ENCODE measurements at regions not wholly inside any gene's neighbourhood (a gene's known extent, or its start where the extent isn't known, plus 50 kb on each side); places are given as distances from the start of the nearest gene placed in this dataset.

DNA sequence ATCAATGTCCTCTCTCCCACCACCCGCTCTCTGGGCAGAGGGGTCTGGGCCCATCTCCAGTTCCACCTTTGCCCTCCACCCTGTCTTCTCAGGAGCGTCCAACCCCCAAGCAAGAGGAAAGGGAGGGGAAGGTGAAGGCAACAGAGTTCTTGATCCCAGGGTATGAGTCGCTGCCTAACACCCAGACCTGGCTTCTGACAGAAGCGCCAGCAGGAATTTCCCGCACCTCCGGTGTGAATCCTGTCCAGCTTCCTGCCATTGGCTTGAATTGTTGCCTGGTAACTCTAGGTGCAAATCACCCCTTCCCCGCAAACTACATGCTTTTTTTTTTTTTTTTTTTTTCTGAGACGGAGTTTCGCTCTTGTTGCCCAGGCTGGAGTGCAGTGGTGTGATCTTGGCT lies 84.2 kb upstream of the IER5L start:
- no peak overlapping the region for H3K23ac ChIP-seq (ENCODE audit: insufficient read length)
- H2BK15ac ChIP-seq (ENCODE audit: low read length): 0 out of 2 replicates have a peak overlapping the region, but pooled peaks have one; percentile 72
- peak overlapping the region; percentile 29 for H4K91ac ChIP-seq (replicated peaks; ENCODE audit: insufficient read length, low read length)
- H2AK5ac ChIP-seq (ENCODE audit: low read depth, low read length): no peak overlapping the region
- H2BK120ac ChIP-seq (replicated peaks; ENCODE audit: low read depth, low read length): no peak overlapping the region
- no peak overlapping the region for H2BK5ac ChIP-seq (ENCODE audit: low read depth, low read length)
- 87% methylated on average over 7 of the region's 9 CpGs; no CpG with 5 or more reads in 1 of the 2 experiments for WGBS, 2 experiments (ENCODE audit: extremely low coverage in 1 of 2, insufficient coverage in 1 of 2, insufficient read length in 1 of 2, insufficient replicate concordance in 2 of 2, low coverage in 1 of 2, low lambda C conversion rate in 2 of 2, missing lambda C conversion rate in 1 of 2)
- POLR2A ChIA-PET (ENCODE audit: partially characterized antibody): interaction anchor here (0.7 to 0.8 kb wide), 2 partner anchors 16 to 57 kb away, joined by 3 read pairs; no protein-coding TSS in a partner anchor
- TF ChIP-seq KDM5A (IDR thresholded peaks at IDR 0.05; ENCODE audit: low read length) (no peak), SP2 (IDR thresholded peaks at IDR 0.05; ENCODE audit: low read length) (no peak), POLR2AphosphoS5 (IDR thresholded peaks at IDR 0.05; ENCODE audit: low read depth, low read length) (no peak), JUN (IDR thresholded peaks at IDR 0.05; ENCODE audit: low read depth, low read length) (no peak), TAF1 (IDR thresholded peaks at IDR 0.05; ENCODE audit: low read depth, low read length) (no peak), HDAC2 (IDR thresholded peaks at IDR 0.05; ENCODE audit: borderline replicate concordance in 1 of 2, low read depth in 2 of 2, low read length in 2 of 2) (no peak), BCL11A (IDR thresholded peaks at IDR 0.05; ENCODE audit: low read depth in 2 of 2, low read length in 2 of 2) (no peak), HDAC6 (IDR thresholded peaks at IDR 0.05; ENCODE audit: low read depth, low read length) (no peak), EZH2 (IDR thresholded peaks at IDR 0.05; ENCODE audit: low read depth, low read length, severe bottlenecking) (no peak)
- TF ChIP-seq, protein P1, sequence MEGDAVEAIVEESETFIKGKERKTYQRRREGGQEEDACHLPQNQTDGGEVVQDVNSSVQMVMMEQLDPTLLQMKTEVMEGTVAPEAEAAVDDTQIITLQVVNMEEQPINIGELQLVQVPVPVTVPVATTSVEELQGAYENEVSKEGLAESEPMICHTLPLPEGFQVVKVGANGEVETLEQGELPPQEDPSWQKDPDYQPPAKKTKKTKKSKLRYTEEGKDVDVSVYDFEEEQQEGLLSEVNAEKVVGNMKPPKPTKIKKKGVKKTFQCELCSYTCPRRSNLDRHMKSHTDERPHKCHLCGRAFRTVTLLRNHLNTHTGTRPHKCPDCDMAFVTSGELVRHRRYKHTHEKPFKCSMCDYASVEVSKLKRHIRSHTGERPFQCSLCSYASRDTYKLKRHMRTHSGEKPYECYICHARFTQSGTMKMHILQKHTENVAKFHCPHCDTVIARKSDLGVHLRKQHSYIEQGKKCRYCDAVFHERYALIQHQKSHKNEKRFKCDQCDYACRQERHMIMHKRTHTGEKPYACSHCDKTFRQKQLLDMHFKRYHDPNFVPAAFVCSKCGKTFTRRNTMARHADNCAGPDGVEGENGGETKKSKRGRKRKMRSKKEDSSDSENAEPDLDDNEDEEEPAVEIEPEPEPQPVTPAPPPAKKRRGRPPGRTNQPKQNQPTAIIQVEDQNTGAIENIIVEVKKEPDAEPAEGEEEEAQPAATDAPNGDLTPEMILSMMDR (IDR thresholded peaks at IDR 0.05; ENCODE audit: control extremely low read depth in 1 of 3, insufficient read depth in 1 of 3, low read depth in 1 of 3, low read length in 3 of 3): no peak
- no peak overlapping the region for H3K4me2 ChIP-seq (ENCODE audit: insufficient read depth in 1 of 2, low read depth in 2 of 2, low read length in 2 of 2)
- H3K27ac ChIP-seq (ENCODE audit: low read depth, low read length): no peak overlapping the region
- CTCF ChIA-PET (ENCODE audit: partially characterized antibody): interaction anchor here (0.8 kb wide), 1 partner anchor 41 kb away, joined by 3 read pairs; no protein-coding TSS in a partner anchor
- H3K4me3 ChIP-seq (ENCODE audit: extremely low read depth in 1 of 4, insufficient read depth in 2 of 4, low read depth in 3 of 4, low read length in 4 of 4): no peak overlapping the region
- H3K56ac ChIP-seq (replicated peaks; ENCODE audit: insufficient read length, low read depth, low read length): no peak overlapping the region
- no peak overlapping the region for H3K18ac ChIP-seq (ENCODE audit: extremely low read depth, low read length)
- no peak overlapping the region for H2AFZ ChIP-seq (ENCODE audit: low read length)
- no peak overlapping the region for H4K8ac ChIP-seq (ENCODE audit: extremely low read depth, insufficient read depth, low read length)
- 0 out of 2 replicates have a peak overlapping the region, but pooled peaks have one; percentile 48 for H2BK20ac ChIP-seq (ENCODE audit: low read length)
- H2BK12ac ChIP-seq (ENCODE audit: low read depth, low read length): no peak overlapping the region
- H3K79me2 ChIP-seq (ENCODE audit: control insufficient read depth in 1 of 2, insufficient read depth in 2 of 2, low read length in 2 of 2): no peaks in the 10 kb centered on the region
- no peaks in the 10 kb centered on the region for H3K9me3 ChIP-seq (ENCODE audit: insufficient read depth in 2 of 2, low read depth in 1 of 2, low read length in 1 of 2)
- peaks cover 0 to 7% (median 4%) of the 10 kb centered on the region in 4 experiments; a peak in 4 of 7 replicates for H3K4me1 ChIP-seq (replicated peaks in 1 of 4; ENCODE audit: control insufficient read depth in 3 of 4, insufficient read depth in 4 of 4, low read length in 3 of 4)
- no peak overlapping the region for H3K4ac ChIP-seq (replicated peaks; ENCODE audit: insufficient read length, low read depth, low read length)
- no peaks in the 10 kb centered on the region for H4K20me1 ChIP-seq (replicated peaks in 1 of 2; ENCODE audit: control insufficient read depth in 1 of 2, insufficient read depth in 2 of 2, low read length in 2 of 2)
- peaks cover 6 to 31% (median 27%) of the 10 kb centered on the region in 4 experiments for H3K27me3 ChIP-seq (replicated peaks in 1 of 4; ENCODE audit: control insufficient read depth in 3 of 4, extremely low read depth in 1 of 4, insufficient read depth in 3 of 4, low read length in 3 of 4)
- DNase-seq (ENCODE audit: low read depth in 1 of 2, low spot score in 2 of 2) (no peak), FAIRE-seq (no peak)
- H3K36me3 ChIP-seq (ENCODE audit: control insufficient read depth in 2 of 4, insufficient read depth in 4 of 4, low read length in 3 of 4): no peaks in the 10 kb centered on the region
- H3K23me2 ChIP-seq (ENCODE audit: low read depth, low read length): peaks cover 2% of the 10 kb centered on the region
- no peak overlapping the region for H3K14ac ChIP-seq (ENCODE audit: insufficient read length)
- no peak overlapping the region for H4K5ac ChIP-seq (ENCODE audit: insufficient read length, low read depth, low read length)
- no peaks in the 10 kb centered on the region for H3K79me1 ChIP-seq (ENCODE audit: low read depth, low read length)
- no peak overlapping the region for H3K9ac ChIP-seq (replicated peaks in 1 of 4; ENCODE audit: extremely low read depth in 1 of 4, low read depth in 3 of 4, low read length in 3 of 4)
